COLO829 (cell line): ENCODE measurements at regions not wholly inside any gene's neighbourhood (a gene's known extent, or its start where the extent isn't known, plus 50 kb on each side); places are given as distances from the start of the nearest gene placed in this dataset.
"Not testable (repeated sequence)": the region's sequence is repeated elsewhere in the genome, so short reads cannot be mapped to it uniquely, and the experiment has no call there.

Experiments
- DNase-seq: peaks from one replicate; pipeline ENCODE4 v3.0.0; 2012; ENCODE audit warnings: low spot score

GRCh38 chr4:189769131-189769530, 171.5 kb upstream of the FRG1 start:
- DNase-seq = no peak

GRCh38 chr4:189771696-189772361, 168.8 kb upstream of the FRG1 start:
- DNase-seq = no peak

GRCh38 chr4:189773909-189774308, 166.8 kb upstream of the FRG1 start:
- peak; percentile 28 for DNase-seq

- DNase-seq = no peak
These were observed 161.2 kb upstream of the FRG1 start for GRCh38 chr4:189779281-189779980.

GRCh38 chr4:189780391-189780790, 160.3 kb upstream of the FRG1 start:
- DNase-seq = no peak

- DNase-seq = no peak
These were observed 156.0 kb upstream of the FRG1 start for GRCh38 chr4:189784651-189785050.

GRCh38 chr4:189785257-189785656, 155.4 kb upstream of the FRG1 start:
- no peak for DNase-seq

- no peak for DNase-seq
These were observed 154.2 kb upstream of the FRG1 start for GRCh38 chr4:189786447-189786846.

GRCh38 chr4:189787216-189788031, 153.2 kb upstream of the FRG1 start:
- DNase-seq = no peak

GRCh38 chr4:189792924-189793618, 147.6 kb upstream of the FRG1 start:
- peak; percentile 76 for DNase-seq

GRCh38 chr4:189800545-189801088, 140.1 kb upstream of the FRG1 start:
- DNase-seq = no peak

GRCh38 chr4:189802884-189803283, 137.8 kb upstream of the FRG1 start:
- DNase-seq = peak; percentile 28

- no peak for DNase-seq
These were observed 135.8 kb upstream of the FRG1 start for GRCh38 chr4:189804894-189805293.

GRCh38 chr4:189806506-189806905, 134.2 kb upstream of the FRG1 start:
- no peak for DNase-seq

GRCh38 chr4:189807031-189807430, 133.6 kb upstream of the FRG1 start:
- no peak for DNase-seq

- no peak for DNase-seq
These were observed 131.4 kb upstream of the FRG1 start for GRCh38 chr4:189809241-189809735.

- no peak for DNase-seq
These were observed 130.8 kb upstream of the FRG1 start for GRCh38 chr4:189809839-189810238.

- DNase-seq = not testable (repeated sequence)
These were observed 130.1 kb upstream of the FRG1 start for GRCh38 chr4:189810318-189811181.

GRCh38 chr4:189815404-189816192, 125.1 kb upstream of the FRG1 start:
- DNase-seq = no peak

GRCh38 chr4:189822326-189822725, 118.3 kb upstream of the FRG1 start:
- DNase-seq = no peak
